Suprapubic skin (tissue), 4 donors: ENCODE measurements at regions not wholly inside any gene's neighbourhood (a gene's known extent, or its start where the extent isn't known, plus 50 kb on each side); places are given as distances from the start of the nearest gene placed in this dataset.

Experiments
- DNase-seq, 2 donors: peaks; one replicate each; pipeline ENCODE4 v3.0.0-alpha.2; 2019; ENCODE audit warnings: low spot score in 2 of 2
- H3K27ac ChIP-seq: fragments of 200-600 bp; sonication (generic); one replicate; pipeline ENCODE4 v1.5.1; 2019
- H3K27me3 ChIP-seq: fragments of 200-600 bp; sonication (generic); one replicate; pipeline ENCODE4 v1.5.1; 2019
- H3K36me3 ChIP-seq: fragments of 200-600 bp; sonication (generic); one replicate; pipeline ENCODE4 v1.5.1; 2019
- H3K4me1 ChIP-seq: fragments of 200-600 bp; sonication (generic); one replicate; pipeline ENCODE4 v1.5.1; 2019
- H3K4me3 ChIP-seq: fragments of 200-600 bp; sonication (generic); one replicate; pipeline ENCODE4 v1.5.1; 2019; ENCODE audit warnings: mild to moderate bottlenecking
- H3K9me3 ChIP-seq: fragments of 200-600 bp; sonication (generic); one replicate; pipeline ENCODE4 v1.5.1; 2019
- CTCF ChIP-seq, 2 donors: fragments of 200-600 bp in 1 of 2; fragments of 450-650 bp in 1 of 2; sonication (generic) in 1 of 2; IDR thresholded peaks; one replicate each; pipeline ENCODE4 v1.5.1; 2016 to 2019; ENCODE audit warnings: antibody characterized with exemption in 2 of 2, mild to moderate bottlenecking in 1 of 2, moderate library complexity in 1 of 2
- EP300 ChIP-seq: sonication (generic); formaldehyde crosslinking; IDR thresholded peaks from one replicate; pipeline ENCODE4 v1.6.1; 2017; ENCODE audit warnings: antibody characterized with exemption
- POLR2A ChIP-seq, 2 donors: fragments of 450-650 bp; IDR thresholded peaks; one replicate each; pipeline ENCODE4 v1.6.1; 2017; ENCODE audit warnings: antibody characterized with exemption in 2 of 2, mild to moderate bottlenecking in 2 of 2, moderate library complexity in 2 of 2
- POLR2AphosphoS5 ChIP-seq, 3 donors: sonication (generic); formaldehyde crosslinking; IDR thresholded peaks; one replicate each; pipeline ENCODE4 v1.6.1; 2017; ENCODE audit warnings: antibody characterized with exemption in 3 of 3
- WGBS: methylation state at CpG from one replicate; pipeline ENCODE4 v1.1.5; 2018; 5-methylcytosine and 5-hydroxymethylcytosine counted together

GRCh38 chr13:47017476-47017875 lies 120.6 kb upstream of the HTR2A start:
- DNase-seq = no peak
- 88% methylated on average over 1 of the region's 1 CpG for WGBS
- H3K27ac ChIP-seq = no peak overlapping the region
- peaks cover 3% of the 10 kb centered on the region for H3K9me3 ChIP-seq
- no peak overlapping the region for H3K4me3 ChIP-seq
- no peaks in the 10 kb centered on the region for H3K4me1 ChIP-seq
- H3K27me3 ChIP-seq = no peaks in the 10 kb centered on the region
- TF ChIP-seq CTCF (IDR thresholded peaks at IDR 0.05) (no peak), POLR2A (IDR thresholded peaks at IDR 0.05) (no peak), EP300 (no peak), POLR2AphosphoS5 (IDR thresholded peaks at IDR 0.05) (no peak)
- H3K36me3 ChIP-seq = no peaks in the 10 kb centered on the region

- no peaks in the 10 kb centered on the region for H3K9me3 ChIP-seq
- no peaks in the 10 kb centered on the region for H3K27me3 ChIP-seq
- no peaks in the 10 kb centered on the region for H3K4me1 ChIP-seq
- WGBS = 92% methylated on average over 2 of the region's 2 CpGs
- no peak for DNase-seq
- TF ChIP-seq EP300 (no peak), CTCF (IDR thresholded peaks at IDR 0.05) (no peak), POLR2AphosphoS5 (IDR thresholded peaks at IDR 0.05) (no peak), POLR2A (IDR thresholded peaks at IDR 0.05) (no peak)
- no peak overlapping the region for H3K4me3 ChIP-seq
- no peaks in the 10 kb centered on the region for H3K36me3 ChIP-seq
- H3K27ac ChIP-seq = no peak overlapping the region
These were observed 111.5 kb upstream of the HTR2A start for GRCh38 chr13:47008318-47008717.

- no peak overlapping the region for H3K4me3 ChIP-seq
- H3K27me3 ChIP-seq = no peaks in the 10 kb centered on the region
- no peak for DNase-seq
- H3K36me3 ChIP-seq = no peaks in the 10 kb centered on the region
- WGBS = 96% methylated on average over 2 of the region's 2 CpGs
- no peaks in the 10 kb centered on the region for H3K9me3 ChIP-seq
- no peak for TF ChIP-seq EP300
- no peak for TF ChIP-seq CTCF (IDR thresholded peaks at IDR 0.05)
- TF ChIP-seq POLR2A (IDR thresholded peaks at IDR 0.05) = no peak
- TF ChIP-seq POLR2AphosphoS5 (IDR thresholded peaks at IDR 0.05) = no peak
- no peak overlapping the region for H3K27ac ChIP-seq
- no peaks in the 10 kb centered on the region for H3K4me1 ChIP-seq
These were observed 109.0 kb upstream of the HTR2A start for GRCh38 chr13:47005756-47006414.

GRCh38 chr13:47004540-47004939 lies 107.7 kb upstream of the HTR2A start:
- TF ChIP-seq POLR2AphosphoS5 (IDR thresholded peaks at IDR 0.05) = no peak
- no peak for TF ChIP-seq CTCF (IDR thresholded peaks at IDR 0.05)
- no peak for TF ChIP-seq POLR2A (IDR thresholded peaks at IDR 0.05)
- TF ChIP-seq EP300 = no peak
- DNase-seq = no peak
- H3K27ac ChIP-seq = no peak overlapping the region
- H3K9me3 ChIP-seq = no peaks in the 10 kb centered on the region
- H3K27me3 ChIP-seq = no peaks in the 10 kb centered on the region
- H3K4me1 ChIP-seq = no peaks in the 10 kb centered on the region
- H3K36me3 ChIP-seq = no peaks in the 10 kb centered on the region
- WGBS = 61% methylated on average over 1 of the region's 1 CpG
- H3K4me3 ChIP-seq = no peak overlapping the region

GRCh38 chr13:47004027-47004426 lies 107.2 kb upstream of the HTR2A start:
- no peak for DNase-seq
- 48% methylated on average over 2 of the region's 2 CpGs for WGBS
- no peak for TF ChIP-seq CTCF (IDR thresholded peaks at IDR 0.05)
- no peak for TF ChIP-seq POLR2AphosphoS5 (IDR thresholded peaks at IDR 0.05)
- TF ChIP-seq EP300 = no peak
- TF ChIP-seq POLR2A (IDR thresholded peaks at IDR 0.05) = no peak

More at GRCh38 chr13:47004027-47004426, 107.2 kb upstream of the HTR2A start:
- Histone ChIP-seq H3K4me3 (no peak overlapping the region), H3K4me1 (no peaks in the 10 kb centered on the region), H3K36me3 (no peaks in the 10 kb centered on the region), H3K27ac (no peak overlapping the region), H3K27me3 (no peaks in the 10 kb centered on the region), H3K9me3 (no peaks in the 10 kb centered on the region)
